H1 (cell line): ENCODE measurements at regions not wholly inside any gene's neighbourhood (a gene's known extent, or its start where the extent isn't known, plus 50 kb on each side); places are given as distances from the start of the nearest gene placed in this dataset.

Experiments used
- CTCF ChIA-PET: fragments of 300-600 bp; sonication (Branson Sonifier 250); formaldehyde crosslinking; loops from one replicate; lab custom pipeline; 2021; ENCODE audit not compliant: partially characterized antibody; lab: Charles Lee
- POLR2A ChIA-PET: fragments of 300-600 bp; sonication (Branson Sonifier 250); formaldehyde crosslinking; loops from one replicate; lab custom pipeline; 2021; ENCODE audit warnings: inconsistent platforms; ENCODE audit not compliant: partially characterized antibody; lab: Charles Lee
- DNase-seq, 2 experiments: peaks; one replicate each; pipeline versions ENCODE4 v3.0.0 to v3.0.0-alpha.2; 2010 to 2022; ENCODE audit warnings: low spot score in 2 of 2, low read depth in 1 of 2, mixed read lengths in 1 of 2
- FAIRE-seq: peaks from 2 replicates; lab custom pipeline; 2011; peaks lifted over from hg19 to GRCh38; lab: Jason Lieb, UNC
- H2AFZ ChIP-seq: 2 replicates; pipeline ENCODE4 v1.8.1; 2012; ENCODE audit warnings: low read length, inconsistent platforms
- H2AK5ac ChIP-seq: 2 replicates; pipeline ENCODE4 v1.6.1; 2013; ENCODE audit warnings: low read depth, low read length
- H2BK120ac ChIP-seq: replicated peaks from 2 replicates; pipeline ENCODE3; 2013; ENCODE audit warnings: low read depth, low read length, inconsistent platforms
- H2BK12ac ChIP-seq: 2 replicates; pipeline ENCODE4 v1.6.1; 2013; ENCODE audit warnings: low read depth, low read length
- H2BK15ac ChIP-seq: 2 replicates; pipeline ENCODE4 v1.6.1; 2013; ENCODE audit warnings: low read length
- H2BK20ac ChIP-seq: 2 replicates; pipeline ENCODE4 v1.6.1; 2013; ENCODE audit warnings: low read length
- H2BK5ac ChIP-seq: 2 replicates; pipeline ENCODE4 v1.6.1; 2013; ENCODE audit warnings: low read depth, low read length
- H3K14ac ChIP-seq: 2 replicates; pipeline ENCODE4 v1.6.1; 2013; ENCODE audit warnings: inconsistent platforms; ENCODE audit not compliant: insufficient read length
- H3K18ac ChIP-seq: 2 replicates; pipeline ENCODE4 v1.6.1; 2013; ENCODE audit warnings: low read length; ENCODE audit errors: extremely low read depth
- H3K23ac ChIP-seq: 2 replicates; pipeline ENCODE4 v1.6.1; 2013; ENCODE audit warnings: inconsistent platforms; ENCODE audit not compliant: insufficient read length
- H3K23me2 ChIP-seq: 2 replicates; pipeline ENCODE4 v1.6.1; 2013; ENCODE audit warnings: low read depth, low read length
- H3K27ac ChIP-seq: 2 replicates; pipeline ENCODE4 v1.6.1; 2011; ENCODE audit warnings: low read depth, low read length, inconsistent platforms
- H3K27me3 ChIP-seq, 4 experiments: replicated peaks in 1 of 4; 1 replicate in 1 of 4; 2 replicates in 3 of 4; pipeline versions ENCODE4 v1.6.1 to v1.8.1; 2011 to 2013; ENCODE audit warnings: low read length in 3 of 4, mild to moderate bottlenecking in 3 of 4, inconsistent platforms in 2 of 4, mixed read lengths in 2 of 4, moderate library complexity in 1 of 4; ENCODE audit not compliant: control insufficient read depth in 3 of 4, insufficient read depth in 3 of 4; ENCODE audit errors: extremely low read depth in 1 of 4
- H3K36me3 ChIP-seq, 4 experiments: 2 replicates each; pipeline versions ENCODE4 v1.6.1 to v1.8.1; 2011 to 2013; ENCODE audit warnings: mild to moderate bottlenecking in 4 of 4, low read length in 3 of 4, moderate library complexity in 2 of 4, control low read depth in 1 of 4, inconsistent platforms in 1 of 4; ENCODE audit not compliant: insufficient read depth in 4 of 4, control insufficient read depth in 2 of 4
- H3K4ac ChIP-seq: replicated peaks from 2 replicates; pipeline ENCODE3; 2013; ENCODE audit warnings: low read length, low read depth, mixed read lengths, inconsistent platforms; ENCODE audit not compliant: insufficient read length
- H3K4me1 ChIP-seq, 4 experiments: replicated peaks in 1 of 4; 1 replicate in 1 of 4; 2 replicates in 3 of 4; pipeline versions ENCODE4 v1.6.1 to v1.8.1; 2011 to 2013; ENCODE audit warnings: low read length in 3 of 4, inconsistent platforms in 2 of 4, mixed read lengths in 1 of 4; ENCODE audit not compliant: insufficient read depth in 4 of 4, control insufficient read depth in 3 of 4
- H3K4me2 ChIP-seq, 2 experiments: 2 replicates each; pipeline versions ENCODE4 v1.6.1 to v1.8.1; 2011 to 2013; ENCODE audit warnings: low read depth in 2 of 2, low read length in 2 of 2, control low read depth in 1 of 2, inconsistent platforms in 1 of 2, mild to moderate bottlenecking in 1 of 2; ENCODE audit not compliant: insufficient read depth in 1 of 2
- H3K4me3 ChIP-seq, 4 experiments: fragments of 200-600, 300-600 bp in 1 of 4; sonication (generic), shearing (Covaris generic), sonication (Bioruptor Twin) in 1 of 4; 2 replicates each; pipeline versions ENCODE4 v1.5.1 to v1.8.1; 2011 to 2016; ENCODE audit warnings: low read length in 4 of 4, low read depth in 3 of 4, control low read depth in 2 of 4, inconsistent platforms in 2 of 4, mild to moderate bottlenecking in 2 of 4, mixed read lengths in 1 of 4, moderate library complexity in 1 of 4; ENCODE audit not compliant: insufficient read depth in 2 of 4; ENCODE audit errors: extremely low read depth in 1 of 4
- H3K56ac ChIP-seq: replicated peaks from 2 replicates; pipeline ENCODE3; 2013; ENCODE audit warnings: low read depth, mild to moderate bottlenecking, mixed read lengths, low read length, inconsistent platforms; ENCODE audit not compliant: insufficient read length
- H3K79me1 ChIP-seq: 2 replicates; pipeline ENCODE4 v1.6.1; 2013; ENCODE audit warnings: low read depth, low read length, control low read depth
- H3K79me2 ChIP-seq, 2 experiments: 2 replicates each; pipeline versions ENCODE4 v1.6.1 to v1.8.1; 2012 to 2013; ENCODE audit warnings: low read length in 2 of 2, mild to moderate bottlenecking in 2 of 2, inconsistent platforms in 1 of 2; ENCODE audit not compliant: insufficient read depth in 2 of 2, control insufficient read depth in 1 of 2
- H3K9ac ChIP-seq, 4 experiments: replicated peaks in 1 of 4; 1 replicate in 1 of 4; 2 replicates in 3 of 4; pipeline versions ENCODE4 v1.6.1 to v1.8.1; 2011 to 2013; ENCODE audit warnings: low read depth in 3 of 4, low read length in 3 of 4, control low read depth in 2 of 4, mild to moderate bottlenecking in 2 of 4, moderate library complexity in 2 of 4, inconsistent platforms in 1 of 4; ENCODE audit errors: extremely low read depth in 1 of 4
- H3K9me3 ChIP-seq, 2 experiments: 2 replicates each; pipeline versions ENCODE4 v1.6.1 to v1.8.1; 2012 to 2013; ENCODE audit warnings: mild to moderate bottlenecking in 2 of 2, moderate library complexity in 2 of 2, control low read depth in 1 of 2, inconsistent platforms in 1 of 2, low read depth in 1 of 2, low read length in 1 of 2, mixed read lengths in 1 of 2; ENCODE audit not compliant: insufficient read depth in 2 of 2
- H4K20me1 ChIP-seq, 2 experiments: replicated peaks in 1 of 2; 2 replicates each; pipeline versions ENCODE3 to v1.8.1; 2011 to 2013; ENCODE audit warnings: inconsistent platforms in 2 of 2, low read length in 2 of 2, mild to moderate bottlenecking in 1 of 2; ENCODE audit not compliant: insufficient read depth in 2 of 2, control insufficient read depth in 1 of 2
- H4K5ac ChIP-seq: 2 replicates; pipeline ENCODE4 v1.6.1; 2013; ENCODE audit warnings: low read length, low read depth, mixed read lengths, inconsistent platforms; ENCODE audit not compliant: insufficient read length
- H4K8ac ChIP-seq: 2 replicates; pipeline ENCODE4 v1.8.0; 2013; ENCODE audit warnings: mild to moderate bottlenecking, moderate library complexity, low read length, inconsistent platforms; ENCODE audit not compliant: insufficient read depth; ENCODE audit errors: extremely low read depth
- H4K91ac ChIP-seq: replicated peaks from 2 replicates; pipeline ENCODE3; 2013; ENCODE audit warnings: low read length, mixed read lengths, inconsistent platforms; ENCODE audit not compliant: insufficient read length
- BCL11A ChIP-seq, 2 experiments: IDR thresholded peaks; one replicate each; pipeline ENCODE4 v1.6.1; 2011; ENCODE audit warnings: low read depth in 2 of 2, low read length in 2 of 2, mild to moderate bottlenecking in 2 of 2
- EZH2 ChIP-seq: fragments of 200-600 bp; sonication (generic); IDR thresholded peaks from 2 replicates; pipeline ENCODE4 v1.7.1; 2012; ENCODE audit warnings: low read depth, mild to moderate bottlenecking, moderate library complexity, low read length, inconsistent platforms; ENCODE audit not compliant: severe bottlenecking
- FOSL1 ChIP-seq: IDR thresholded peaks from 2 replicates; pipeline ENCODE4 v1.6.1; 2011; ENCODE audit warnings: mild to moderate bottlenecking, low read depth, low read length, moderate library complexity; ENCODE audit not compliant: insufficient read depth
- HDAC2 ChIP-seq, 2 experiments: fragments of 300-600 bp in 1 of 2; sonication (generic) in 1 of 2; IDR thresholded peaks; 2 replicates each; pipeline ENCODE4 v1.6.1; 2011 to 2012; ENCODE audit warnings: low read depth in 2 of 2, low read length in 2 of 2, mild to moderate bottlenecking in 2 of 2, moderate library complexity in 2 of 2, borderline replicate concordance in 1 of 2, inconsistent platforms in 1 of 2
- JUN ChIP-seq: IDR thresholded peaks from 2 replicates; pipeline ENCODE4 v1.6.1; 2011; ENCODE audit warnings: low read depth, mild to moderate bottlenecking, improper control_type of control experiment, low read length
- NANOG ChIP-seq: IDR thresholded peaks from 2 replicates; pipeline ENCODE4 v1.6.1; 2011; ENCODE audit warnings: low read length, low read depth, mild to moderate bottlenecking, inconsistent platforms; ENCODE audit not compliant: insufficient read depth, poor library complexity, severe bottlenecking
- SP1 ChIP-seq: IDR thresholded peaks from 2 replicates; pipeline ENCODE4 v1.6.1; 2011; ENCODE audit warnings: low read depth, low read length
- SP4 ChIP-seq: IDR thresholded peaks from 2 replicates; pipeline ENCODE4 v1.6.1; 2012; ENCODE audit warnings: low read length, inconsistent platforms
- SRF ChIP-seq: IDR thresholded peaks from 2 replicates; pipeline ENCODE4 v1.6.1; 2011; ENCODE audit warnings: mild to moderate bottlenecking, low read depth, low read length, moderate library complexity
- SUZ12 ChIP-seq: fragments of 200-600 bp; sonication (generic); IDR thresholded peaks from 2 replicates; pipeline ENCODE4 v1.6.1; 2012; ENCODE audit warnings: mild to moderate bottlenecking, inconsistent platforms, low read length, moderate library complexity, mixed read lengths
- TAF7 ChIP-seq: optimal IDR thresholded peaks from 2 replicates; pipeline ENCODE3; 2011; ENCODE audit warnings: low read depth, mild to moderate bottlenecking, inconsistent platforms, low read length, moderate library complexity, borderline replicate concordance
- TCF12 ChIP-seq: IDR thresholded peaks from 2 replicates; pipeline ENCODE4 v1.6.1; 2011; ENCODE audit warnings: low read depth, mild to moderate bottlenecking, low read length
- ZNF274 ChIP-seq: IDR thresholded peaks from 2 replicates; pipeline ENCODE4 v1.7.0; 2012; ENCODE audit warnings: low read length, borderline replicate concordance; ENCODE audit errors: extremely low read depth

DNA sequence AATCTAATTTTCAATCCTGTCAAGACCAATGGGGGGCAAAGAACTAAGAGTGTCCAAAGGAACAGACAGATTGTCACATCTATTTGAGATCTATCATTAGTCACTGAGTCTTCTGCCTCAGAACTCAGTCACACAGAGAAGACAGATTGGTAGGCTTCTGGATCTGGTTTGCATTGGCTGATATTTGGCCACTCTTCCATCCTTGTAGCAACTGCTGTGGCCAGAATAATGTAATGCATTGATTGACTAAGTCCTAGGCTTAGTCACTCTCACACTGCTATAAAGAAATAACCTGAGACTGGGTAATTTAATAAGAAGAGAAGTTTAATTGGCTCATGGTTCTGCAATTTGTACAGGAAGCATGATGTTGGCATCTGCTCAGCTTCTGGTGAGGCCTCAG, 458.5 kb downstream of the ACTL7B start:
- no peaks in the 10 kb centered on the region for H3K79me1 ChIP-seq
- CTCF ChIA-PET = interaction anchor here (0.7 kb wide), 1 partner anchor 82 kb away, joined by 3 read pairs; no protein-coding TSS in a partner anchor
- H2BK20ac ChIP-seq = no peak overlapping the region
- H3K23me2 ChIP-seq = no peaks in the 10 kb centered on the region
- no peak overlapping the region for H3K14ac ChIP-seq
- no peaks in the 10 kb centered on the region for H3K79me2 ChIP-seq
- no peak overlapping the region for H4K5ac ChIP-seq
- no peak overlapping the region for H4K8ac ChIP-seq
- POLR2A ChIA-PET = no interaction called here
- H3K4me2 ChIP-seq = no peak overlapping the region
- H3K4me3 ChIP-seq = no peak overlapping the region
- no peak overlapping the region for H3K18ac ChIP-seq
- no peak overlapping the region for H2BK12ac ChIP-seq
- H2BK15ac ChIP-seq = no peak overlapping the region
- H3K23ac ChIP-seq = no peak overlapping the region
- no peak overlapping the region for H2AFZ ChIP-seq
- no peak overlapping the region for H3K9ac ChIP-seq
- H3K27ac ChIP-seq = no peak overlapping the region
- no peaks in the 10 kb centered on the region for H4K20me1 ChIP-seq
- FAIRE-seq (no peak), DNase-seq (no peak)
- H3K56ac ChIP-seq = no peak overlapping the region
- no peak overlapping the region for H2AK5ac ChIP-seq
- H2BK5ac ChIP-seq = no peak overlapping the region
- no peaks in the 10 kb centered on the region for H3K36me3 ChIP-seq
- H3K4ac ChIP-seq = no peak overlapping the region
- H3K9me3 ChIP-seq = 0 out of 4 replicates have a peak, but pooled peaks cover 0 to 8% of the 10 kb centered on the region in 2 experiments
- H4K91ac ChIP-seq = no peak overlapping the region
- no peaks in the 10 kb centered on the region for H3K4me1 ChIP-seq
- H3K27me3 ChIP-seq = no peaks in the 10 kb centered on the region
- no peak overlapping the region for H2BK120ac ChIP-seq
- TF ChIP-seq SP1 (no peak), SP4 (no peak), HDAC2 (IDR thresholded peaks at IDR 0.05; ENCODE audit: borderline replicate concordance in 1 of 2, low read depth in 2 of 2, low read length in 2 of 2) (no peak), SUZ12 (no peak), BCL11A (IDR thresholded peaks at IDR 0.05; ENCODE audit: low read depth in 2 of 2, low read length in 2 of 2) (no peak), NANOG (no peak), TCF12 (no peak), ZNF274 (no peak), JUN (no peak), FOSL1 (no peak), SRF (no peak), TAF7 (no peak), EZH2 (no peak)
